Body of pancreas (tissue), 4 donors: ENCODE measurements at regions not wholly inside any gene's neighbourhood (a gene's known extent, or its start where the extent isn't known, plus 50 kb on each side); places are given as distances from the start of the nearest gene placed in this dataset.

Experiments used
- POLR2A ChIP-seq, 3 donors: fragments of 450-650 bp; IDR thresholded peaks; one replicate each; pipeline ENCODE4 v1.6.1; 2016; ENCODE audit warnings: antibody characterized with exemption in 3 of 3, mild to moderate bottlenecking in 2 of 3
- TF ChIP-seq, protein P1 (sequence below), 7 experiments: fragments of 450-650 bp in 4 of 7; fragments of 200-600 bp in 3 of 7; sonication (generic) in 3 of 7; IDR thresholded peaks; one replicate each; pipeline ENCODE4 v1.5.1; 2016 to 2019; ENCODE audit warnings: antibody characterized with exemption in 7 of 7

- TF ChIP-seq, protein P1, sequence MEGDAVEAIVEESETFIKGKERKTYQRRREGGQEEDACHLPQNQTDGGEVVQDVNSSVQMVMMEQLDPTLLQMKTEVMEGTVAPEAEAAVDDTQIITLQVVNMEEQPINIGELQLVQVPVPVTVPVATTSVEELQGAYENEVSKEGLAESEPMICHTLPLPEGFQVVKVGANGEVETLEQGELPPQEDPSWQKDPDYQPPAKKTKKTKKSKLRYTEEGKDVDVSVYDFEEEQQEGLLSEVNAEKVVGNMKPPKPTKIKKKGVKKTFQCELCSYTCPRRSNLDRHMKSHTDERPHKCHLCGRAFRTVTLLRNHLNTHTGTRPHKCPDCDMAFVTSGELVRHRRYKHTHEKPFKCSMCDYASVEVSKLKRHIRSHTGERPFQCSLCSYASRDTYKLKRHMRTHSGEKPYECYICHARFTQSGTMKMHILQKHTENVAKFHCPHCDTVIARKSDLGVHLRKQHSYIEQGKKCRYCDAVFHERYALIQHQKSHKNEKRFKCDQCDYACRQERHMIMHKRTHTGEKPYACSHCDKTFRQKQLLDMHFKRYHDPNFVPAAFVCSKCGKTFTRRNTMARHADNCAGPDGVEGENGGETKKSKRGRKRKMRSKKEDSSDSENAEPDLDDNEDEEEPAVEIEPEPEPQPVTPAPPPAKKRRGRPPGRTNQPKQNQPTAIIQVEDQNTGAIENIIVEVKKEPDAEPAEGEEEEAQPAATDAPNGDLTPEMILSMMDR (IDR thresholded peaks at IDR 0.05): peak in 2 of 7 experiments; percentile 22 to 29
- no peak for TF ChIP-seq POLR2A (IDR thresholded peaks at IDR 0.05)
These were observed 158.2 kb upstream of the IMPG1 start for GRCh38 chr6:76230711-76231110.
